GM12878 (cell line): ENCODE measurements at regions not wholly inside any gene's neighbourhood (a gene's known extent, or its start where the extent isn't known, plus 50 kb on each side); places are given as distances from the start of the nearest gene placed in this dataset.

ENCODE experiments used
- EZH2 ChIP-seq: IDR thresholded peaks from 2 replicates; pipeline ENCODE4 v1.6.1; 2012; ENCODE audit warnings: low read depth, mild to moderate bottlenecking, control low read depth, inconsistent platforms, low read length, borderline replicate concordance; ENCODE audit not compliant: control insufficient read depth
- JUND ChIP-seq: IDR thresholded peaks from 2 replicates; pipeline ENCODE4 v1.6.1; 2012; ENCODE audit warnings: low read depth, mild to moderate bottlenecking, low read length, improper control_type of control experiment, moderate library complexity
- MEF2A ChIP-seq: IDR thresholded peaks from 2 replicates; pipeline ENCODE4 v1.6.1; 2011; ENCODE audit warnings: low read depth, mild to moderate bottlenecking, low read length, moderate library complexity; ENCODE audit not compliant: insufficient read depth
- NBN ChIP-seq: fragments of 450-650 bp; IDR thresholded peaks from 2 replicates; pipeline ENCODE4 v1.6.1; 2016
- POLR2A ChIP-seq: IDR thresholded peaks from 2 replicates; pipeline ENCODE4 v1.6.1; 2011; ENCODE audit warnings: low read depth, mild to moderate bottlenecking, low read length
- POLR2AphosphoS5 ChIP-seq: IDR thresholded peaks from 2 replicates; pipeline ENCODE4 v1.6.1; 2011; ENCODE audit warnings: mild to moderate bottlenecking, low read length, inconsistent platforms
- ZNF217 ChIP-seq: fragments of 450-650 bp; IDR thresholded peaks from 2 replicates; pipeline ENCODE4 v1.6.1; 2017; ENCODE audit warnings: antibody characterized with exemption, mild to moderate bottlenecking
- TF ChIP-seq, protein P1 (sequence below), 3 experiments: IDR thresholded peaks in 2 of 3; conservative IDR thresholded peaks in 1 of 3; 2 replicates each; pipeline ENCODE4 v1.5.1; 2011; ENCODE audit warnings: low read depth in 3 of 3, low read length in 3 of 3, mild to moderate bottlenecking in 3 of 3, control low read depth in 2 of 3, moderate library complexity in 2 of 3, inconsistent platforms in 1 of 3, mixed read lengths in 1 of 3; ENCODE audit not compliant: control insufficient read depth in 2 of 3, insufficient read depth in 1 of 3; ENCODE audit errors: extremely low read depth in 1 of 3
- TF ChIP-seq, protein P2 (sequence below): fragments of 450-650 bp; IDR thresholded peaks from 2 replicates; pipeline ENCODE4 v1.6.1; 2017; ENCODE audit warnings: mild to moderate bottlenecking
- TF ChIP-seq, protein P3 (sequence below): IDR thresholded peaks from 2 replicates; pipeline ENCODE4 v1.6.1; 2012; ENCODE audit warnings: low read depth, low read length, improper control_type of control experiment
- TF ChIP-seq, protein P4 (sequence below): fragments of 150-350 bp; IDR thresholded peaks from 2 replicates; pipeline ENCODE4 v1.6.1; 2016; ENCODE audit warnings: low read depth, low read length

DNA sequence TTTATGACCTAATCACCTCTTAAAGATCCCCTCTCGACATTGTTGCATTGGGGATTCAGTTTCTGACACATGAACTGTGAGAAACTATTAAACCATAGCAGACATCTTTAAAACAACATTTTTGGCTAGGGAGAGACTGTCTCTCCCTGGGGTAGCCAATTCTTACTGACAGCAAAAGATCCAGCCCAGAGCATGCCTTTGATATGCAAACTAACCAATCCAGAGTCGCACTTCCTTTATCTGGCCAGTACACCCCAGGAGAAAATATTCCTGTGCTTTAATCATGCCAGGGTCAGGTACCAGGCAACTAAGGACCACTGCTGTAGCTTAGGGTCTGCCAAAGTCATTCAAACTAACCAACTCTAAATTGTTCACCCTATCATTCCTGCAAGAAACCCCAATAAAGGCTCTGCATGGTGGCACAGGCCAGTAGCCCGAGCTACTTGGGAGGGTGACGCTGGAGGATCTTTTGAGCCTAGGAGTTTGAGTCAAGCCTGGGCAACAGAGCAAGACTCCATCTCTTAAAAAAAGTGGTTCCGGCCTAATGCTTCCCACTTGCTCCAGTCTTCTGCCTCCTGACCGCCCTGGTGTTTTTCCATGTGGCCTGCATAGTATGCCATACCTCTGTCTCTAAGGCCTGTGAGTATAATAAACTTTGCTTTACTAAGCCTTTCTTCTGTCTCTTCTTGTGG is 62.3 kb upstream of the DAPK1 start:
- TF ChIP-seq, protein P1, sequence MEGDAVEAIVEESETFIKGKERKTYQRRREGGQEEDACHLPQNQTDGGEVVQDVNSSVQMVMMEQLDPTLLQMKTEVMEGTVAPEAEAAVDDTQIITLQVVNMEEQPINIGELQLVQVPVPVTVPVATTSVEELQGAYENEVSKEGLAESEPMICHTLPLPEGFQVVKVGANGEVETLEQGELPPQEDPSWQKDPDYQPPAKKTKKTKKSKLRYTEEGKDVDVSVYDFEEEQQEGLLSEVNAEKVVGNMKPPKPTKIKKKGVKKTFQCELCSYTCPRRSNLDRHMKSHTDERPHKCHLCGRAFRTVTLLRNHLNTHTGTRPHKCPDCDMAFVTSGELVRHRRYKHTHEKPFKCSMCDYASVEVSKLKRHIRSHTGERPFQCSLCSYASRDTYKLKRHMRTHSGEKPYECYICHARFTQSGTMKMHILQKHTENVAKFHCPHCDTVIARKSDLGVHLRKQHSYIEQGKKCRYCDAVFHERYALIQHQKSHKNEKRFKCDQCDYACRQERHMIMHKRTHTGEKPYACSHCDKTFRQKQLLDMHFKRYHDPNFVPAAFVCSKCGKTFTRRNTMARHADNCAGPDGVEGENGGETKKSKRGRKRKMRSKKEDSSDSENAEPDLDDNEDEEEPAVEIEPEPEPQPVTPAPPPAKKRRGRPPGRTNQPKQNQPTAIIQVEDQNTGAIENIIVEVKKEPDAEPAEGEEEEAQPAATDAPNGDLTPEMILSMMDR (IDR thresholded peaks at IDR 0.05 in 2 of 3, conservative IDR thresholded peaks at IDR 0.05 in 1 of 3; ENCODE audit: control insufficient read depth in 2 of 3, extremely low read depth in 1 of 3, insufficient read depth in 1 of 3, low read depth in 3 of 3, low read length in 3 of 3) = no peak
- TF ChIP-seq, protein P2, sequence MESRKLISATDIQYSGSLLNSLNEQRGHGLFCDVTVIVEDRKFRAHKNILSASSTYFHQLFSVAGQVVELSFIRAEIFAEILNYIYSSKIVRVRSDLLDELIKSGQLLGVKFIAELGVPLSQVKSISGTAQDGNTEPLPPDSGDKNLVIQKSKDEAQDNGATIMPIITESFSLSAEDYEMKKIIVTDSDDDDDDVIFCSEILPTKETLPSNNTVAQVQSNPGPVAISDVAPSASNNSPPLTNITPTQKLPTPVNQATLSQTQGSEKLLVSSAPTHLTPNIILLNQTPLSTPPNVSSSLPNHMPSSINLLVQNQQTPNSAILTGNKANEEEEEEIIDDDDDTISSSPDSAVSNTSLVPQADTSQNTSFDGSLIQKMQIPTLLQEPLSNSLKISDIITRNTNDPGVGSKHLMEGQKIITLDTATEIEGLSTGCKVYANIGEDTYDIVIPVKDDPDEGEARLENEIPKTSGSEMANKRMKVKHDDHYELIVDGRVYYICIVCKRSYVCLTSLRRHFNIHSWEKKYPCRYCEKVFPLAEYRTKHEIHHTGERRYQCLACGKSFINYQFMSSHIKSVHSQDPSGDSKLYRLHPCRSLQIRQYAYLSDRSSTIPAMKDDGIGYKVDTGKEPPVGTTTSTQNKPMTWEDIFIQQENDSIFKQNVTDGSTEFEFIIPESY = no peak
- TF ChIP-seq, protein P3, sequence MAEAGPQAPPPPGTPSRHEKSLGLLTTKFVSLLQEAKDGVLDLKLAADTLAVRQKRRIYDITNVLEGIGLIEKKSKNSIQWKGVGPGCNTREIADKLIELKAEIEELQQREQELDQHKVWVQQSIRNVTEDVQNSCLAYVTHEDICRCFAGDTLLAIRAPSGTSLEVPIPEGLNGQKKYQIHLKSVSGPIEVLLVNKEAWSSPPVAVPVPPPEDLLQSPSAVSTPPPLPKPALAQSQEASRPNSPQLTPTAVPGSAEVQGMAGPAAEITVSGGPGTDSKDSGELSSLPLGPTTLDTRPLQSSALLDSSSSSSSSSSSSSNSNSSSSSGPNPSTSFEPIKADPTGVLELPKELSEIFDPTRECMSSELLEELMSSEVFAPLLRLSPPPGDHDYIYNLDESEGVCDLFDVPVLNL = no peak
- TF ChIP-seq POLR2A = no peak
- TF ChIP-seq MEF2A = no peak
- TF ChIP-seq POLR2AphosphoS5 = no peak
- TF ChIP-seq NBN = no peak
- no peak for TF ChIP-seq ZNF217
- TF ChIP-seq EZH2 = no peak
- TF ChIP-seq, protein P4, sequence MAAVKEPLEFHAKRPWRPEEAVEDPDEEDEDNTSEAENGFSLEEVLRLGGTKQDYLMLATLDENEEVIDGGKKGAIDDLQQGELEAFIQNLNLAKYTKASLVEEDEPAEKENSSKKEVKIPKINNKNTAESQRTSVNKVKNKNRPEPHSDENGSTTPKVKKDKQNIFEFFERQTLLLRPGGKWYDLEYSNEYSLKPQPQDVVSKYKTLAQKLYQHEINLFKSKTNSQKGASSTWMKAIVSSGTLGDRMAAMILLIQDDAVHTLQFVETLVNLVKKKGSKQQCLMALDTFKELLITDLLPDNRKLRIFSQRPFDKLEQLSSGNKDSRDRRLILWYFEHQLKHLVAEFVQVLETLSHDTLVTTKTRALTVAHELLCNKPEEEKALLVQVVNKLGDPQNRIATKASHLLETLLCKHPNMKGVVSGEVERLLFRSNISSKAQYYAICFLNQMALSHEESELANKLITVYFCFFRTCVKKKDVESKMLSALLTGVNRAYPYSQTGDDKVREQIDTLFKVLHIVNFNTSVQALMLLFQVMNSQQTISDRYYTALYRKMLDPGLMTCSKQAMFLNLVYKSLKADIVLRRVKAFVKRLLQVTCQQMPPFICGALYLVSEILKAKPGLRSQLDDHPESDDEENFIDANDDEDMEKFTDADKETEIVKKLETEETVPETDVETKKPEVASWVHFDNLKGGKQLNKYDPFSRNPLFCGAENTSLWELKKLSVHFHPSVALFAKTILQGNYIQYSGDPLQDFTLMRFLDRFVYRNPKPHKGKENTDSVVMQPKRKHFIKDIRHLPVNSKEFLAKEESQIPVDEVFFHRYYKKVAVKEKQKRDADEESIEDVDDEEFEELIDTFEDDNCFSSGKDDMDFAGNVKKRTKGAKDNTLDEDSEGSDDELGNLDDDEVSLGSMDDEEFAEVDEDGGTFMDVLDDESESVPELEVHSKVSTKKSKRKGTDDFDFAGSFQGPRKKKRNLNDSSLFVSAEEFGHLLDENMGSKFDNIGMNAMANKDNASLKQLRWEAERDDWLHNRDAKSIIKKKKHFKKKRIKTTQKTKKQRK = no peak
- no peak for TF ChIP-seq JUND
